ENCODE measurements at regions not wholly inside any gene's neighbourhood (a gene's known extent, or its start where the extent isn't known, plus 50 kb on each side); places are given as distances from the start of the nearest gene placed in this dataset.

DNA sequence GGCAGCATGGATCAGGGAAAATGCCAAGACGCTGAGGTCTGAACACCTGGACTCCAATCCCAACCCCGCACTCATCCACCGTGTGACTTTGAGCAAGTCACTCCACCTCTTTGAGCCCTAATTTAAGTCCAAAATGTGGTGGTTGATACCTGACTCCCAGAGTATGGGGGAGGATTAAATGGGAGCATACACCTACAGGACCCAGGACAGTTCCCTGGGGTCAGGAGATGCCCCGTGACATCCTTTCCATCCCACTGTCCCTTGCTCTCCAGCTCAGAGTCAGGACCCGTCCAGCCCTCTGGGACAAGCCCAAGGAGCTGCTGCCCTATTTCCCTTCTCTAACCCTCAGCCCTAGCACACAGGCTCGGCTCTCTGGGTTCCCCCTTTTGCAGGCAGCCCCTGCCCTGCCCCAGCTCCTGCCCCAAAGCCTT, 276.4 kb downstream of the XXYLT1 start:
- Histone ChIP-seq H3K9me3 (no peaks in the 10 kb centered on the region), H3K27ac (no peak overlapping the region), H3K4me3 (no peak overlapping the region), H3K4me1 (ENCODE audit: control insufficient read depth in 1 of 2, low read depth in 2 of 2) (no peaks in the 10 kb centered on the region), H3K27me3 (replicated peaks; ENCODE audit: insufficient read depth) (no peaks in the 10 kb centered on the region), H3K36me3 (no peaks in the 10 kb centered on the region)
- no peak for DNase-seq (ENCODE audit: low spot score)
- no peak for ATAC-seq (ENCODE audit: insufficient number of reproducible peaks, low FRiP score, low read depth)
- TF ChIP-seq, protein P1, sequence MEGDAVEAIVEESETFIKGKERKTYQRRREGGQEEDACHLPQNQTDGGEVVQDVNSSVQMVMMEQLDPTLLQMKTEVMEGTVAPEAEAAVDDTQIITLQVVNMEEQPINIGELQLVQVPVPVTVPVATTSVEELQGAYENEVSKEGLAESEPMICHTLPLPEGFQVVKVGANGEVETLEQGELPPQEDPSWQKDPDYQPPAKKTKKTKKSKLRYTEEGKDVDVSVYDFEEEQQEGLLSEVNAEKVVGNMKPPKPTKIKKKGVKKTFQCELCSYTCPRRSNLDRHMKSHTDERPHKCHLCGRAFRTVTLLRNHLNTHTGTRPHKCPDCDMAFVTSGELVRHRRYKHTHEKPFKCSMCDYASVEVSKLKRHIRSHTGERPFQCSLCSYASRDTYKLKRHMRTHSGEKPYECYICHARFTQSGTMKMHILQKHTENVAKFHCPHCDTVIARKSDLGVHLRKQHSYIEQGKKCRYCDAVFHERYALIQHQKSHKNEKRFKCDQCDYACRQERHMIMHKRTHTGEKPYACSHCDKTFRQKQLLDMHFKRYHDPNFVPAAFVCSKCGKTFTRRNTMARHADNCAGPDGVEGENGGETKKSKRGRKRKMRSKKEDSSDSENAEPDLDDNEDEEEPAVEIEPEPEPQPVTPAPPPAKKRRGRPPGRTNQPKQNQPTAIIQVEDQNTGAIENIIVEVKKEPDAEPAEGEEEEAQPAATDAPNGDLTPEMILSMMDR (IDR thresholded peaks at IDR 0.05): no peak

DNA sequence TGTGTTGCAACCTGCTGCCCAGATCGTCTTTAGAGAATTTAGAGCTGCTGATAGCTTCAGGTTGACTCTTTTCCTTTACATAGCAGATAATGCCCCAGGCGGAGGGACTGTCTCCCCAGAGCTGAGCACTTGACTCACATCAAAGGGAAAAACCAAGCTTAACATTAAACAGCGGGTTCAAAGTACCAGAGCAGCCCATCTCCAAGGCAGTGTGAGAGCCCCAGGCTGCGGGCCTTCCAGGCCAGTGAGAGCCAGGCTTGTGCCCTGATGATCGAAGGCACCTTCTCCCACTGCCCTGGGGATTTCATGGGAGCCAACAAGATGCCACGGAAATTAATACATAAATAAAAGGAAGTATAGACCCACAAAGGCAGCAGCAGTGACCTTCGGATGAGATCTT, 275.6 kb downstream of the XXYLT1 start:
- Histone ChIP-seq H3K4me3 (no peak overlapping the region), H3K9me3 (no peaks in the 10 kb centered on the region), H3K36me3 (no peaks in the 10 kb centered on the region), H3K27ac (no peak overlapping the region), H3K27me3 (replicated peaks; ENCODE audit: insufficient read depth) (no peaks in the 10 kb centered on the region), H3K4me1 (ENCODE audit: control insufficient read depth in 1 of 2, low read depth in 2 of 2) (no peaks in the 10 kb centered on the region)
- TF ChIP-seq, protein P1 (IDR thresholded peaks at IDR 0.05): no peak
- ATAC-seq (ENCODE audit: insufficient number of reproducible peaks, low FRiP score, low read depth) (no peak), DNase-seq (ENCODE audit: low spot score) (no peak)

DNA sequence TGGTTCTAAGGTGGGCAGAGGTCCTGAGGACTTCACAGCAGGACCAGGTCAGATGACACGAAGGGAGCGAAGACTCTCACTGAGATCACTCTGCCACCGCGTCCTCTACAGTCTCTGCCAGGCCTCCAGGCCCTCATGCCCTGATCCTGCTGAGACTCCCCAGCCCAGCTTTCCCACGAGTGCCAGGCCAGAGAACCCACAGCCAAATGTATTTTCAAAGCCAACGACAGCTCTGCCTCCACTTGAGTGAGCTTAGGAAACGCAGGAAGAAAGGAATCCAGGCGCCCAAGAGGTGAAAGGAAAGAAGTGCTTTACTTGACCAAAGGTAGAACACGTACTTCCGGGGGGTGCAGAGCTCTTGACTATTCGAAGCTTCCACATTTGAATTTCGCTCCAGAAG, 275.0 kb downstream of the XXYLT1 start:
- Histone ChIP-seq H3K4me1 (ENCODE audit: control insufficient read depth in 1 of 2, low read depth in 2 of 2) (no peaks in the 10 kb centered on the region), H3K36me3 (no peaks in the 10 kb centered on the region), H3K9me3 (no peaks in the 10 kb centered on the region), H3K27ac (no peak overlapping the region), H3K4me3 (no peak overlapping the region), H3K27me3 (replicated peaks; ENCODE audit: insufficient read depth) (no peaks in the 10 kb centered on the region)
- DNase-seq (ENCODE audit: low spot score): no peak
- TF ChIP-seq, protein P1 (IDR thresholded peaks at IDR 0.05): no peak
- no peak for ATAC-seq (ENCODE audit: insufficient number of reproducible peaks, low FRiP score, low read depth)

DNA sequence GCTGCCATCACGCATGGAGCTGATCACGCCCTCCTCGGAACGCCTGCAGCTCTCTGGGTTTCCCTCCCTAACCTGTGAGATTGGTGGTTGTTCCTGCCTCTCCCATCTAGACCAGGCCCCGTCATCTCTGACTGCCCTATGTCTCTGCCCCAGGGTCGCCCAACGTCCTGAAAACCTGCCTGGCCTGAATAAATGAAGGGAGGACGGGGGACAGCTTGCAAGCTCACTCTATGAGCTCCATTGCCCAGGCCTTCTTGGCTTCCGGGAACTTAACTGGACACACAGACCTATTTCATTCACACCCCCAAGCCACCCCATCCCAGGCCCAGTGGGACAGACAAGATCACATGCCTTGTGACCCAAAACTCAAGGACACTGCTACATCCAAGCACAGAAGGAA, 274.2 kb downstream of the XXYLT1 start:
- H3K4me1 ChIP-seq (ENCODE audit: control insufficient read depth in 1 of 2, low read depth in 2 of 2): no peaks in the 10 kb centered on the region
- no peak overlapping the region for H3K4me3 ChIP-seq
- no peaks in the 10 kb centered on the region for H3K9me3 ChIP-seq
- H3K27ac ChIP-seq: no peak overlapping the region
- H3K27me3 ChIP-seq (replicated peaks; ENCODE audit: insufficient read depth): no peaks in the 10 kb centered on the region
- H3K36me3 ChIP-seq: no peaks in the 10 kb centered on the region
- TF ChIP-seq, protein P1 (IDR thresholded peaks at IDR 0.05): no peak
- ATAC-seq (ENCODE audit: insufficient number of reproducible peaks, low FRiP score, low read depth): no peak
- DNase-seq (ENCODE audit: low spot score): no peak

DNA sequence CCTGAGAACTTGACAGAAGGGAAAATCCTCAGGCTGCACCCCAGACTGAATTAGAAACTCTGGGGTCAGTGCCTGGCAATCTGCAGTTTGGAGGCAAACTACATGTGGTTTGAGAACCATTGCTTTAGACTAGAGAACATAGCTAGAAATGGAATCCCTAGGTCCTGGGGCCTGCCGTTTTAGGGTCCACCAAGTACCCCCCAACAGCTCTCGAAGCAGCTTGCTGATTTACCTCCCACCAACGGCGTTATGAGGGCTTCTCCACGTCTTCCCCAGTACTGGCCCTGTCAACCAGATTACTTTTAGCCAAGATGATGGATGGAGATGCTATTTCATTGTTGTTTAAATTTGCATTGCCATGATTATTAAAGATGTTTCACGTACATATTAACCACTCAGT, 272.5 kb downstream of the XXYLT1 start:
- Histone ChIP-seq H3K9me3 (no peaks in the 10 kb centered on the region), H3K27ac (no peak overlapping the region), H3K36me3 (no peaks in the 10 kb centered on the region), H3K27me3 (replicated peaks; ENCODE audit: insufficient read depth) (no peaks in the 10 kb centered on the region), H3K4me1 (ENCODE audit: control insufficient read depth in 1 of 2, low read depth in 2 of 2) (no peaks in the 10 kb centered on the region), H3K4me3 (no peak overlapping the region)
- TF ChIP-seq, protein P1 (IDR thresholded peaks at IDR 0.05): no peak
- ATAC-seq (ENCODE audit: insufficient number of reproducible peaks, low FRiP score, low read depth): no peak
- no peak for DNase-seq (ENCODE audit: low spot score)

Data from thoracic aorta (tissue), 2 donors.